Germinal center (tissue), 1 donor: ENCODE measurements at regions not wholly inside any gene's neighbourhood (a gene's known extent, or its start where the extent isn't known, plus 50 kb on each side); places are given as distances from the start of the nearest gene placed in this dataset.

Experiments
- DNase-seq: peaks from one replicate; pipeline ENCODE4 v3.0.0; 2012; ENCODE audit warnings: mixed read lengths, low spot score

- DNase-seq = no peak
Measured at GRCh38 chr2:187935126-187935525, 356.5 kb upstream of the GULP1 start.

- no peak for DNase-seq
Measured at GRCh38 chr2:187936228-187936627, 355.4 kb upstream of the GULP1 start.

DNA sequence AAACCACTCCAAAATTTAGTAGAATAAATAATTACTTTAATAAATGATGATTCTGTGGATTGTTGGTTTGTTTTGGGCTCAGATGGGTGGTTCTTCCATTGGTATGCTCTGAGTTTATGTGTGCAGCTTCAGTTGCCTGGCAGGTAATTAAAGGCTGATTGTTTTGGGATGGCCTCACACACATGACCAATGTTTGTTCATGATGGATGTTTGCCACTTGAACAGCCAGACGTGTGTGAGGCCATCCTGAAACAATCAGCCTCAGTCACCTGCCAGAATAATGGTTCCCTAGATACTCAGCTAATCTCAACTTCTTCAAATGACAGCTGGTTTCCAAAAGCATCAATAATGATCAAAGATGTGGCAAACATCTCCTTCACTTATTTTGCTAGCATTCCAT is 352.5 kb upstream of the GULP1 start:
- no peak for DNase-seq

DNA sequence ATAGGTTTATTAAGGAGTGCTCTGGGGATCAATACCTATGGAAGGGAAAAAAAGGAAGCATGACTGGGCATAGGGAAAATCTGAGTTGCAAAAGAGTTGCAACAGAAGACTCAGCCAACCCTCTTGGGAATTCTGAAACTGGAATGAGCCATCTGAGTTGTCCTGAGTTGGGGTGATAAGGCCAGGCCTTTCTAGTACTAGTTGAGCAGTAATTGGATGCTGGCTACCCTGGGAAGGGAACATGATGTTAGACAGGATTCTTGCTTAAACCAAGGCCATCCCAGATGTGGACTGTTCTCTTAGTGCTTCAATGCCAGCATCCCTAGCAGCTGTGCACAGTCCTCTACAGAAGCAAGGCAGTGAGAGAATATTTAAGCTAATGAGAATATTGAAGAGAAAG is 348.8 kb upstream of the GULP1 start:
- DNase-seq = no peak

GRCh38 chr2:187943772-187944369 is 347.8 kb upstream of the GULP1 start:
- no peak for DNase-seq

- no peak for DNase-seq
Measured at GRCh38 chr2:187949859-187950258, 341.8 kb upstream of the GULP1 start.

- no peak for DNase-seq
Measured at GRCh38 chr2:187951470-187952218, 340.0 kb upstream of the GULP1 start.

GRCh38 chr2:187956906-187957534 is 334.7 kb upstream of the GULP1 start:
- no peak for DNase-seq

- DNase-seq = no peak
Measured at GRCh38 chr2:187959821-187960220, 331.9 kb upstream of the GULP1 start.

GRCh38 chr2:187962538-187962937 is 329.1 kb upstream of the GULP1 start:
- no peak for DNase-seq

GRCh38 chr2:187964746-187965145 is 326.9 kb upstream of the GULP1 start:
- DNase-seq = no peak

GRCh38 chr2:187966924-187967323 is 324.8 kb upstream of the GULP1 start:
- DNase-seq = no peak

- DNase-seq = no peak
Measured at GRCh38 chr2:187971893-187972292, 319.8 kb upstream of the GULP1 start.

- no peak for DNase-seq
Measured at GRCh38 chr2:187976259-187976985, 315.3 kb upstream of the GULP1 start.

DNA sequence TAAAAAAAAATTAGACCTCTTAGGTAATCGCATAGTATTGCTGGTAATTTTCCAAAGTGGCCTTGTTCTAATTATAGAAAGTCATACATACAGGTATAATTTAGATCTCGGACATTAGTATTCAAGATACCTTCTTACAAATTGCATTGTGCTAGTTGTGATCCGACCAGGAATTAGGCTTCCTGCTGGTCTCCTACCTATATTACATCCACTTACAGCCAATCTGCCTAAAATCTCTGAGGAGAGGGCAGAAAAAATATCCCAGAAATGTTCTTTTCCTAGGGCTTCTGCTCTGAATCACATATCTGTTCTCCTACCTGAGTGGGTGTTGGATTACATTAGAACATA is 314.7 kb upstream of the GULP1 start:
- DNase-seq = no peak

DNA sequence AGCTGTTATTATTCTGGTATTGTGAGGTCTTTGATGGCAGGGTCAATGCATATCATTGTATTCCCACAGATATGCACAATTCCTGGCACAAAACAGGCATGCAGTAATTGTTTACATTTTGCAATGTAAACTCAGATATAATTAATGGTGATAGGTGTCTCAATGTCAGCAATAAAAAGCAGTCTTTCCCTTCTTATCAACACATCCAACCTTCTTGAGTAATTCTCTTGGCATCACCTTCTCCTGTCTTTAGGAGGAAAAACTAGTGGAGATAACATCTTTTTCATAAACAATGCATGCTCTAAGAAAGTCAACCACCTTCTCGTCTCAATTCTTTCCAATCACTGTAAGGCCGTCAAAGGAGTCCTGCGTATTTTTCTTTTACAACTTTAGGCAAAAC is 313.3 kb upstream of the GULP1 start:
- DNase-seq = no peak

DNA sequence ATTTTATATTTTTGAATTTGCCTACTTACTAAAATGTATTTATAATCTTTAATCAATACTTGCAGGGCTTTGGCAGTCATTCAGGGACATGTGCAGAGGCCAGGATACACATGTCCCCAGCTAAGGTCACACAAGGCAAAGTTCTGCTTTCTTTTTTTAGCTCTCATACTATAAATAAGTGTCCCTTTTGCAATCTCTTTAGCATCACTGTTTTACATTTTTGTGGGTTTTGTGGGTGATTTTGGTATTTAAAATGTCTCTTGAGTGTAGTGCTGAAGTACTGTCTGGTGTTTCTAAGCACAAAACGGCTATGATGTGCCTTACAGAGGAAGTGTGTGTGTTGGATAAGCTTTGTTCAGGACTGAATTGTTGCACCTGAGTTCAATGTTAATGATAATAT is 309.0 kb upstream of the GULP1 start:
- no peak for DNase-seq

DNA sequence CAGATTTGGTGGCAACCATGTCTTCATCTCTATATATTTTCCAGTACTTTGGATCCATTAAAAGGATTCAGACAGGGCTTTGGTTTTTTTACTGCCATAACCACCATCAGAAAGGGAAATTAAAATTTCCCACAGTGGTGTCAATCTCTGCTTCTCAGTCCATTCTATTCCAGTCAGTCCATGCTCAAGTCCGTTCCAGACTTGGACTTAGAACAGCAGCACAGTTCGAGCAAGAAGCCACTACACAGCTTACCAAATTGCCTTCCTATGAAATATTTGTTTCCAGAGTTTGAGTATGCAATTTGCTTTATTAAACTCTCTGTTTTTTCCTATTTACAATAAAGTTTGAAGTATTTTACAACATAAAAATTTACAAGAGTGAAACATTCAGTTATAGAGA is 306.5 kb upstream of the GULP1 start:
- no peak for DNase-seq

DNA sequence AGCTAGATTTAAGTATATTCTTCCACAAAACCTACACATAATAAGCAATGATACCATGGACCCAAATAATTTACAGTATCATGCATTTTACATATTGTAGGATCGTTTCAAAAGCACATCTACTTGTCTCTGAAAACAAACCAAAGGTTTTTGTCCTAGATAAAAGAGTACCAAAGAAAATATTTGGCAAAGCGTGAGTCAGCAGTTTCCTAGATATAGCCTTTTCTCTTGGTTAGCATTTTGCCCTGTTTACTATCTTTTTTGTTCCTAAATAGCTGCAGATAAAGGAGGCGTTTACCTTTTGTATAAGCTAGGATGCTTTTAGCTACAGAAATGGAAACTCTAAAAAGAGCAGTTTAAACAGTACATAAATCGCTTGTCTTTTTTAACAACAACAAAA is 305.8 kb upstream of the GULP1 start:
- DNase-seq = no peak

GRCh38 chr2:187986390-187987105 is 305.1 kb upstream of the GULP1 start:
- no peak for DNase-seq

DNA sequence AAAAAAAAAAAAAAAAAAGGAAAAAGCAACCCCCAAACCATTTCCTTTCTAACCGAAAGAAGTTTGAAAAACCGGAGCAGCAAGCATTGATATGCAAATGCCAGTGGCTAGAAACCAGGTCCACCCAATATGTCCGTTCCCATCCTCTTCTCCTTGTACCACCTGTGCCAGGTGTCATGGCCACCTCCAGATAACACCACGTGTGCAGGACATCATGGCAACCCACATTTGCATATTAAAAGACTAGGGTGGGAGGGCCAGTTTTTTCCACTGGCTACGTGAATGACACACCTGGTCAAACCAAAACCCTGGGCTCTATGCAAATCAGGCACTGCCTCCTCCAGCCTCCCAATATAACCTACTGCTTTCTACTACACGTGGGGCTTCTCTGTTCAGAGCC is 303.3 kb upstream of the GULP1 start:
- DNase-seq = no peak

GRCh38 chr2:187989925-187990623 is 301.6 kb upstream of the GULP1 start:
- DNase-seq = no peak
